ENCODE measurements at regions not wholly inside any gene's neighbourhood (a gene's known extent, or its start where the extent isn't known, plus 50 kb on each side); places are given as distances from the start of the nearest gene placed in this dataset.
"Not testable (repeated sequence)": the region's sequence is repeated elsewhere in the genome, so short reads cannot be mapped to it uniquely, and the experiment has no call there.

- DNase-seq = no peak
Measured at GRCh38 chr1:189958756-189959155, 518.9 kb downstream of the BRINP3 start.

GRCh38 chr1:189960769-189961168 lies 516.9 kb downstream of the BRINP3 start:
- no peak for DNase-seq

- no peak for DNase-seq
Measured at GRCh38 chr1:189962181-189962580, 515.5 kb downstream of the BRINP3 start.

GRCh38 chr1:189970331-189971230 lies 507.1 kb downstream of the BRINP3 start:
- no peak for DNase-seq

GRCh38 chr1:189971656-189972055 lies 506.0 kb downstream of the BRINP3 start:
- DNase-seq = no peak

GRCh38 chr1:189977184-189977583 lies 500.5 kb downstream of the BRINP3 start:
- DNase-seq = no peak

GRCh38 chr1:189983166-189983890 lies 494.3 kb downstream of the BRINP3 start:
- DNase-seq = no peak

- no peak for DNase-seq
Measured at GRCh38 chr1:189986516-189986915, 491.1 kb downstream of the BRINP3 start.

GRCh38 chr1:189987509-189987908 lies 490.2 kb downstream of the BRINP3 start:
- no peak for DNase-seq

- no peak for DNase-seq
Measured at GRCh38 chr1:189992856-189993255, 484.8 kb downstream of the BRINP3 start.

GRCh38 chr1:190000365-190000872 lies 477.2 kb downstream of the BRINP3 start:
- DNase-seq = no peak

GRCh38 chr1:190001187-190001586 lies 476.5 kb downstream of the BRINP3 start:
- DNase-seq = no peak

- DNase-seq = no peak
Measured at GRCh38 chr1:190003376-190003775, 474.3 kb downstream of the BRINP3 start.

GRCh38 chr1:190011585-190011984 lies 466.1 kb downstream of the BRINP3 start:
- no peak for DNase-seq

- not testable (repeated sequence) for DNase-seq
Measured at GRCh38 chr1:190019151-190019550, 458.5 kb downstream of the BRINP3 start.

GRCh38 chr1:190019717-190020116 lies 457.9 kb downstream of the BRINP3 start:
- no peak for DNase-seq

GRCh38 chr1:190022709-190023108 lies 455.0 kb downstream of the BRINP3 start:
- DNase-seq = no peak

- no peak for DNase-seq
Measured at GRCh38 chr1:190029441-190029840, 448.2 kb downstream of the BRINP3 start.

- no peak for DNase-seq
Measured at GRCh38 chr1:190043655-190044054, 434.0 kb downstream of the BRINP3 start.

GRCh38 chr1:190046231-190046630 lies 431.4 kb downstream of the BRINP3 start:
- no peak for DNase-seq

Measured in dermis blood vessel endothelial cell (primary cell).